Caki2 (cell line): ENCODE measurements at regions not wholly inside any gene's neighbourhood (a gene's known extent, or its start where the extent isn't known, plus 50 kb on each side); places are given as distances from the start of the nearest gene placed in this dataset.
"Not testable (repeated sequence)": the region's sequence is repeated elsewhere in the genome, so short reads cannot be mapped to it uniquely, and the experiment has no call there.

ENCODE experiments used
- DNase-seq: peaks from one replicate; pipeline ENCODE4 v3.0.0-alpha.2; 2015; ENCODE audit warnings: low read depth
- in situ Hi-C: cut with HindIII; loops from 2 replicates; pipeline ENCODE4 v1.10.0; 2016; ENCODE audit warnings: low sequenced_read_pairs, low pct_unique_long_range_greater_than_20kb, mixed read lengths

DNA sequence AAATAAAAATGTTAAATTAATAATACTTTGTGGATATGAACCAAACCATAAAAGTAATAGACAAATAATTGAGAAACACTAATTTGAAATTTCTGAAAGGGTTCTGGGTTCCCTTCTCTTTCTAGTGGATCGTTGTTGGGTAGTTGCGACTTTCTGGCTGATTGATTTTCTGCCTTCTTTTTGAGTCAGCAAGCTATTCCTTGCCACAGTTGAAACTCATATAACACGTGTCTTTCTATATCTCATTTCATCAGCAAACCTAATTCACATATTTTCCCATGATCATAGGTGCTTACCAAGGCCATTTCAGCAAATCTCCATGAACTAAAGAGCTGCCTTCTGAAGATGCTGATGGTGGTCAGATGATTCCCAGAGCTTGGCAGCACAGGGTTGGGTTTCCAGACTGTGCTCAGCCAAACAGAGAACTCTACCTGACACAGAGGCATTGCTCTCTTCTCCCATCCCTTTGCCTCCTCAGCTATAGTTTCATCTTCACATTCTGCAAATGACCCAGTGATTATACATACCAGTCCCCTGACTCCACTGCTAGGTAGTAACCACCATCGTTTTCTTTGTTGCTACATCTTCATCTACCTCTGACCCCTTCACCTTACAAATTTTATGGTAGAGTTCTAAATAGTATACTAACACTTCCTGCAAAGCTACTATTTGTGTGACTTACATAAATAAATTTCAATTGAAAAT, 383.9 kb upstream of the DPH6 start:
- no peak for DNase-seq
- in situ Hi-C loops = no loop called here

DNA sequence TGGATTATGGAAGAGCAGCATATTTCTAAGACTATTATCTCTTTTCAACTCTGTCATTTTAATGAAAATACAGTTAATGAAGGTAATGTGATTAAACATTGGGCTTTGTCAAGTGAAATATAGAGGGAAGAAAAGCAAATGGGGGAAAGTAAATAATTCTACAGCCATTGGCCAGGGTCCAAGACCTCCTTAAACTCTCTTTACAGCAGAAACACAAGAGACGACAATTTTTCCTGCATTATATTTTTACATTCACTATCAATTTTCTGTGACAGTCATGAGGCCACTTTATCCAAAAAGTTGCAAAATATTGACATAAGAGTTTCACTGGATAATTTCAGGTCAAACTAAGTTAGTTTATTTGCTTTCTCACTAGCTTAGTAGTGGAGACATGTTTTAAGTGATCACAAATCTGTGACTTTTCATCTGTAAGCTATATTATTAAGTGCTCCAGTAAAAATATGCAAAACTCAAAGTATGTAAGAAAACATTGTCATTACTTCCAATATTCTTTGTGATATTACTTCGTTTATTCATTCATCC, 385.9 kb upstream of the DPH6 start:
- in situ Hi-C loops = no loop called here
- DNase-seq = no peak

DNA sequence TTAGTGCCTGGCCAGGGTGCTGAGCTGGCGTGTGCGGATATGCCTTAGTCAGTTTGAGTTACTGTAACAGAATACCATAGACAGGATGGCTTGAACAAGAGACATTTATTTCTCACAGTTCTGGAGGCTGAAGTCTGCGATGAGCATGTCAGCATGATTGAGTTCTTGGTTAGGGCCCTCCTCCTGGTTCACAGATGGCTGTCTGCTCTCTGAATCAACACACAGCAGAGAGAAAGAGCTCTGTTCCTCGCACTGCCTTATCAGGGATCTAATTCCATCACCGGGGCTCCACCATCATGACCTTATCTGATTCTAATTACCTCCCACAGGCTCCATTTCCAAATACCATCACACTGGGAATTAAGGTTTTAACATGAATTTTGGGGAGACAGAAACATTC, 386.6 kb upstream of the DPH6 start:
- in situ Hi-C loops = no loop called here
- DNase-seq = no peak

DNA sequence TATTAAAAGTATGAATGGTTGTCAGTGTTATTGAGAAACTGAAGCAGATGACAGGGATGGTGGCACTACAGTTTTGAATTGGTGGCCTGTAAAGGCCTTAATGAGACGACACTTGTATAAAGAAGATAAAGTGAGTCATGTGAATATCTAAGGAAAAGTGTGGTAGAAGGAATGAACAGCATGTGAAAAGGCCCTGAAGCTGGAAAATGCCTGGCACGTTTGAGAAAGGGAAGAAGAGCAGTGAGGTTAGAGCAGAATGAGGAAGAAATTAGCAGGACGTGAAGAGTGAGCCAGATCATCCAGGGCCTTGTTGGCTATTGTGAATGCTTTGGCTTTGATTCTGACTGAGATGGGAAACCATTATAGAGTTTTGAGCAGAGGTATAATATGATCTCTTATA, 387.6 kb upstream of the DPH6 start:
- in situ Hi-C loops = no loop called here
- no peak for DNase-seq

DNA sequence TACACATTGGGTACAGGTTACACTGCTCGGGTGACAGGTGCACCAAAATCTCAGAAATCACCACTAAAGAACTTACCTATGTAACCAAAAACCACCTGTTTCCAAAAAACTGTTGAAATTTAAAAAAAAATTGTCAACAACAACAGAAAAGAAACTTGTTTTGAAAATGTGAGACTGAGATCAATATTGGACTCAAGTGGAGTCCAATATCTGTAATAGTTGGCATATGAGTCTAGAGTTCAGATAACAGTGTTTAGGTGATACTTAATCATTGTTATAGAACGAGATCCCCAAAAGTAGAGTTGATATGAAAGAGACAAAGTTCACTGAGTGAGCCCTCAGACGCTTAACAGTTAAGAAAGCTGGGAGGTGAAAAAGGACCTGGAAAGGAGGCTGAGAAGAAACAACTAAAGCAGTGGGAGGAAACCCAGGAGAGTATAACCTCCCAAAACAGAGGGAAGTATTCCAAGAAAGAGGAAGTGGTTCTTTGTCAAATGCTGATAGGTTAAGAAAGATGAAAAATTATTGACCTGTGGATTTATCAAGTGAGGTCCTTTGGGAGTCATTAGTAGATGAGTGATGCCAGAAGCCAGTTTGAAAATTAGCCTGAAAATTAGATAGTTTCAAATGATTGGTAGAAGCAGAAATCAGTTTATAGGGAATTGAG, 388.6 kb upstream of the DPH6 start:
- in situ Hi-C loops = no loop called here
- no peak for DNase-seq

DNA sequence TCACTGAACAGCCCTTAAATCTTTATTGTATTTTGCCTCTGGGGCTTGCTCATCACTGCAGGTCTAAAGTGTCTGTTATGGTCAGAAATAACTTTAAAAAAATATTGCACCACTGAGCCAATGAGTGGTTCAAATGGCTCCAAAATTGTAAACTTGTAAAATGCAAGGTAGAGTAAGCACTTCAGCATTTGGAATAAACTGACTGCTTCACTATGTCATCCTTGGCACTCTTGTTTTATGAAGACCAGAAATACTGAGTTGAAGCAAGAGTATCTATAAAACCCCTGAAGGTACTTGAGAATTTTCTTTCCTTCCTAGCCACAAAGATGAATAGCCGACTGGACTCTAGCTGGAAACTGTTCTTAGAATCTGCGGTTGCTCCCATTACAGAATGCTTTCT, 390.3 kb upstream of the DPH6 start:
- no peak for DNase-seq
- in situ Hi-C loops = no loop called here

DNA sequence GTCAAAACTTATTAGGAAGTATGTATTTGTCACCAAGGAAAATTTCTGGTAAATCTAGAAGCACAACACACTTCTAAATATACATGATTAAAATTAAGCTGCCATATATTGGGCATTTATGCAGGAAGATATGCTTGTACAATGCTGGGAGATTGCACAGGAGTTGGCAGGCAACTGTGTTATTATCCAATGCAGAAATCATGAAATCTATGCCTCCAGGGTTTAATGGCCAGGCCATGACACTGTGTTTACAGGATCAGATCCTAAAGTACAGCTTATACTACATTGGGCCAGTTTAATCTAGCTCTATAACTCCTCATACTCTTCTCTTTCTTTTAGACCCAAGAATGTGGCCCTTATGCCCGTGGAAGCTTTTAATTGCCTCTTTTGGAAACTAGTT, 391.4 kb upstream of the DPH6 start:
- DNase-seq = no peak
- in situ Hi-C loops = no loop called here

DNA sequence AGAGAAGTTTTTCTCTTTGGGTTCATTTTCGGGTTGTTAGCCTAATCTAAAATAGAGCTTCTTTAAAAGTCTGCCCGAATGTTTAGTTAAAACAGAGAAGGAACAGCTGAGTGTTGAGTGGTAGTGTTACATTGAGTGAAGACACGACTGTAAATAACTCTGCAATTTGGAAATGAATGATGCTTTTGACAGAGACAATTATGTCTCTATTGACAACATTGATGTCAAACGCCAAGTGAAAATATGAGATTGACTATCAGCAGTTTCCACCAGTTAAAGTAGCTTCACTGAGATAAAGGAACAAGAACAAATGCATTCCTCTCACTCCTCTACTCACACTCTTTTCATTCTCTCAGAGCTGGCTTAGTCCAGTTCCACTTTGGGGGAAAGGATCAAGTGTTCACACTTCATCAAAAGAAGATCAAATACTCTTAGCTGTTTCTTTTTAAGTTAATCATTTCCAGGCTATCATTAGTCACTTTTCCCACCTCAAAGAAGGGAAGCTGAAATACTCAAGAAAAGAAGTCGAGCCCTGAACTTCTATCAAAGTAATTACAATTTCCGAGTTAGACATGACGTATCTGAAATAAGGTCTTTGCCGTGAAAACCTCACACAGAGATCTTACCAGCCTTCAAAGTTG, 399.1 kb upstream of the DPH6 start:
- in situ Hi-C loops = no loop called here
- peak; percentile 1 for DNase-seq

DNA sequence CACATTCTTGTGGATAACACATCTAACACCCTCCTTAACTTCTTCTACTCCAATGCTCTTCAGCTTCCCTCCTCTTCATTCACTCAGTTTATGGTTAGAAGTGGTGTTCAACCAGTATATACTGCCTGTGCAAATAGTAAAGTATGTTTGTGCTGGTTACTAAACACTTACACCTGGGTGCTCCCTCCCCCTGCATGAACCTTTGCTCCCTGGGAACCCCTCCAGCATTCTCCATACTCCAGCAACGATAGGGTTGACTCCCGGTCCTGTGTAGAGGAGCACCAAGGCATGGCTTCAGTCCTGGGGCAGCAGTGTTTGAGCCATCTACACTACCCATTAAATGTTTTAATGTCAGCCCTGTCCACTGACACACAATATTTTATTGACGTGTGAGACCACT, 407.5 kb upstream of the DPH6 start:
- in situ Hi-C loops = no loop called here
- DNase-seq = no peak

DNA sequence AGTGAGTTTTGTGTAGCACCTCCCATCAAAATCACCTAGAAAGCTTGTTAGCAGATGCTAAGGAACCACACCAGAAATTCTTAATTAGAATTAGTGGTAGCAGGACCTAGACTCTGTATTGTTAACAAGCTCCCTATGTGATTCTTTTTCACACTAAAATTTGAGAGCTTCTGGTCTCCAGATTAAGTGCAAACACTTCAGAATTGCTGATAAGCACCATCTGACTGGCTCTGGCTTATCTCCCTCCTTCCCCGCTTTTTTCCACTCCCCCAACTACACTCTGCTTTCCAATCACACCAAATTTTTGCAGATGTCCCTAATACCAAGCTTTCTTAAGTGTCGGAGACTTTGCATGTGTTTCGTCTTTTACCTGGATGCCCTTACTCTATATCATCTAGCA, 410.1 kb upstream of the DPH6 start:
- no peak for DNase-seq
- in situ Hi-C loops = no loop called here

DNA sequence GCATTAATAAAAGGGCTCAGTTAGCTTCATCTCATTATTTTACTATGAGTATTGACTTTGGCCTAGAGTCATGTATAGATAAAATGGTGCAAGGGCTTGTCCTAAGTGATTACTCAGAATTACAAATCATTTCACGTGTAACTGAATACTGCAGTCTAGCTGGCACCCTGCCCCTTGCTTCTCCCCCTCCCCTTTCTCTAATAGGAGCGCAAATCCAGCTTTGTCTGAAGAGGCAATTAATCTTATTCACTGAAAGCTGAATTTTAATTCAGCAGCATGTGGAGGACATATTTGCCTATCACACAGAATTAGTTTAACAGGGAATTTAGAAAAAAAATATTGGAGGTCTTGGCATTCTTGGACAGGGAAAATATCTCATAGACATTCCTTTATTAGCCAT, 412.1 kb upstream of the DPH6 start:
- peak; percentile 4 for DNase-seq
- in situ Hi-C loops = no loop called here

DNA sequence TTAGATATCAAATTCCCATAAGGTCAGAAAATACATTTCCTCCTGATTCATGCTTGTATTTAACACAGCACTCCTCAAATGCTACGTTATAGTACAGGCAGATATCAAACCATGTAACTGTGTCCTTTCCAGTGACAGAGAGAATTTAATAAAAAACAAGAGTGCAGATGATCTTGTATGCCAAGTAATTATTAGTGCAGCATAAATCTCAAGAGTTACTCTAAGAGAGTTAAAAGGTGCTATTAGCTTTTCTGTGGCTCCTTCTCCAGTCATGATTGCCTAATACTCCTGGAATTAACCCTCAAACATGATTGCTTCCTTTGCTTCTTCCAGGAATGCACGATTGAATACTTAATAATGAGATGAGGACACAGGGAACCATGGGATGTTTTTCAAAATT, 413.0 kb upstream of the DPH6 start:
- DNase-seq = no peak
- in situ Hi-C loops = no loop called here

DNA sequence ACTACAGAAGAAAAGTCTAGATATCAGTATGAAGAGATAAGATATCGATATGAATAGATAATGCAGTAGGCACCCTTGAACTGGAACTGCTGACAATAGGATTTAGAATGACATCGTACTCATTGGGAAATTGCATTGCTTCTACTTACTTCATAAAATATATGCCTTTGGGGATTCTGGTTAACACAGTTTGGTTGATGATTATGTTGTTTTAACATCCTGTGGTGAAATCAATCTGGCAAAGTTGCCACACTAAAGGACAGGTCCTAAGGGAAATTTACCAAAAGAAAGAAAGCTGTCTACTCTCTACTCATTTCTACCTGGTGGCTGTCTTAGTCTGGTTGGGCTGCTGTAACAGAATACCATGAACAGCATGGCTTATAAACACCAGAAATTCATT, 417.4 kb upstream of the DPH6 start:
- DNase-seq = no peak
- in situ Hi-C loops = no loop called here

DNA sequence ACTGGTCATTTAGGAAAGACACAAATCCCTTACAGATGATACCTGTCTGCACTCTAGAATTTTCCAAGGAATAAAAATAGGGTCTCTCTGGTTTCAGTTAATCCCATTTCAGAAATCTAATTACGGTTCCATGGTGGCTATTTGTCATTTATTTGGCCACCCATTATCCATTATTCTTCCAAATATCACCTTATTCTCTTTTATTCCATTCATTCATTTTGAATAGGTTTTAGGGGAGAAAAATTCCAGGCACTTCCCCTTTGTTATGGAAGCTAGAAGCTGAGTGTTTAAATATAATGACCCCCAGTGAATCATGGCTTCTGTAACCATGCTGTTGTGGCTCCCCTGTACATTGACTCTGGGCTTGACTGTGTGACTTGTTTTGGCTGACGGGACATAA, 420.8 kb upstream of the DPH6 start:
- DNase-seq = no peak
- in situ Hi-C loops = no loop called here

DNA sequence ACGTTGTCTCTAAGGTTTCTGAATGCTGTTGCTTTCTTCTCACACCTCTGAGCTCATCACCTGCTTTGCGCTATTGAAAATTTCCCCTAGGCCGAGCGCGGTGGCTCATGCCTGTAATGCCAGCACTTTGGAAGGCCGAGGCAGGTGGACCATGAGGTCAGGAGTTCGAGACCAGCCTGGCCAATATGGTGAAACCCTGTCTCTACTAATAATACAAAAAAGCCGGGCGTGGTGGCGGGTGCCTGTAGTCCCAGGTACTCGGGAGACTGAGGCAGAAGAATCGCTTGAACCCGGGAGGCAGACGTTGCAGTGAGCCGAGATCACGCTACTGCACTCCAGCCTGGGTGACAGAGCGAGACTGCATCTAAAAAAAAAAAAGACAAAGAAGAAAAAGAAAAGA, 422.0 kb upstream of the DPH6 start:
- in situ Hi-C loops, DNase-seq: not testable (repeated sequence)

DNA sequence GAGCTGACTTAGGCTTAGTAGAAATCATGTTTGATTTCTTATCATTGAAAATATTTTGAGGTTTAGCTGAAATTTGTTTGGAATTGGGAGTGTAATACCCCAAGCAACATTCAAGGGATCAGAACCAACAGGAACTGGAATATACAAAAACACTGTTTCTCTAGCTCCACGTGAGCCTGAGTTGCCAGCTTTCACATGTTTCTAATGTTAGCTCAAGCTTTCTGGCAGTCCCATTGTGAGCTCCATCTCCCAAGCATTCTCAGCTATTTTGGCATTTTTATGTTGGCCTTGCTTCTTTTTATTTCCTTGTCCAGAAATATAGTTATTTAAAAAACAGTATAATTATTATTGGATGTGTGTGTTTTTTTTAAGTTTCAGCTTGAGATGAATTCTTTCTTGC, 427.1 kb upstream of the DPH6 start:
- no peak for DNase-seq
- in situ Hi-C loops = no loop called here

DNA sequence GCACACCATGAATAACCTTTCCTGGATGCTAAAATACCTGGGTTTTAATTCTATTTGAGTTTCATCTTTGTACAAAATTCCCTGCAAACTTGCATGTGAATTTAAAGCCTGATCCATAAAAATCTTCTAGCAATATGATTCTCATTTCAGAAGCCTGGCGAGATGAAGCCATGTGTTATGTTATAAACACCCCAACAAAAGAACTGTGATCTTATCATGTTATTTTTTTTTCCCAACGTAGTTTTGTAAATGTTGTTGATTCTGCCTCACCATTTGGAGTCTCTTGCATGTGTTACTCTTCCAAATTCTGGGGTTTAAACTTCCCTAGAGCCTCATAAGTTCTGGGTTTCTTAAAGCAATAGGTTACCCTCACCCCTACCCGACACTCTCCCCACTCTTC, 428.1 kb upstream of the DPH6 start:
- DNase-seq = no peak
- in situ Hi-C loops = no loop called here

DNA sequence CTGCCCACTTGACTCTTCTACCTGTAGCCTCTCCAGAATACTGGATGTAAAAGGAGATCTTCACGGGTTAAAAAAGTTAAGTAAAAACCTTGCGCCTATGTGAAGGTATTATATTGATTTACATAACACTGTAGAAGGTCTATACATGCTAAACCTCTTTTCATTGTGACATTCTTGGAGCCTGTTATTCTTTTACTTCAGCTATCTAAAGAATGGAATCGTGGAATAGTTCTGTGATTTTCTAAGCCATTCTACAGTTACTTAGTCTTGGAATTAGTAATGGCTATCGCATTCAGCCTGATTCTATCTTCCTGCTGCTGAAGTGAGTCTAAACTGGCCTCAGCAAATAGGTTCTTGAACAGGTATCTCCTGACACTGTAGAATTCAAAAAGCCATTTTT, 430.0 kb upstream of the DPH6 start:
- in situ Hi-C loops = no loop called here
- DNase-seq = no peak

DNA sequence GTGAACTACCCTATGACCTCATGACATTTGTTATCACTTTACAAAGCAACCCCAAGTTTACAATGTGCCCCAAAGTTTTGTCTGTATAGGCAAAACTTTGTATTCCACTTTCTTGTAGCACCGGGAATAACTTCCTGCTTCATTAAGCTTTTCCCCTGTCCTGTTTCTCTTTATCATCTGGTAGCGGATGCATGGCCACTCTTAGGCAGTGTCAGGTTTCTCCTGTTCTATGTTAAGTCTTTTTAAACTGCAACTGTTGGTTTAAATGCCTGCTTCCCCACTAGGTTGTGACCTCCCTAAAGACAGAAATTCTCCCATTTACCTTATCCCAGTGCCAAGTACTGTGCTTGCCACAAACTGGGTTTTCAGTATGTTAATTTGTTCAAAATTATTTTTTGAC, 433.6 kb upstream of the DPH6 start:
- in situ Hi-C loops = no loop called here
- no peak for DNase-seq

DNA sequence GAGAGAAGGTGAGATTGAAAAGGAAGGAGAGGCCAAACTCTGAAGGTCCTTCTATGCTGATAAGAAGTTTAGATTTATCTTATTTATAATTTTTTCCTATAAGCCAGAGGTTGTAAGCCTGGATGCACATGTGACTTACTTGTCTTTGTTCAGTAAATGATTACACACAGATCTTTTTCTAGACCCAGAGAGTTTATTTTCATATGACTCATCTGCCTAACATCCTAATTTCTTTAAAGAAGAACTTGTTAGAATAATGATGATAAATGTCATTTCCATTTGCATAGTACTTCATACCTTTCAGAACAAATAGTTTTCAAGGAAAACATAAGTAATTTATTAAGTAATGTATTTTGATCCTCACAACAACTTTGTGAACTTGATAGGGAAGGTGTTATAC, 434.8 kb upstream of the DPH6 start:
- peak; percentile 45 for DNase-seq
- in situ Hi-C loops = no loop called here
